ENCODE measurements at regions not wholly inside any gene's neighbourhood (a gene's known extent, or its start where the extent isn't known, plus 50 kb on each side); places are given as distances from the start of the nearest gene placed in this dataset.

DNA sequence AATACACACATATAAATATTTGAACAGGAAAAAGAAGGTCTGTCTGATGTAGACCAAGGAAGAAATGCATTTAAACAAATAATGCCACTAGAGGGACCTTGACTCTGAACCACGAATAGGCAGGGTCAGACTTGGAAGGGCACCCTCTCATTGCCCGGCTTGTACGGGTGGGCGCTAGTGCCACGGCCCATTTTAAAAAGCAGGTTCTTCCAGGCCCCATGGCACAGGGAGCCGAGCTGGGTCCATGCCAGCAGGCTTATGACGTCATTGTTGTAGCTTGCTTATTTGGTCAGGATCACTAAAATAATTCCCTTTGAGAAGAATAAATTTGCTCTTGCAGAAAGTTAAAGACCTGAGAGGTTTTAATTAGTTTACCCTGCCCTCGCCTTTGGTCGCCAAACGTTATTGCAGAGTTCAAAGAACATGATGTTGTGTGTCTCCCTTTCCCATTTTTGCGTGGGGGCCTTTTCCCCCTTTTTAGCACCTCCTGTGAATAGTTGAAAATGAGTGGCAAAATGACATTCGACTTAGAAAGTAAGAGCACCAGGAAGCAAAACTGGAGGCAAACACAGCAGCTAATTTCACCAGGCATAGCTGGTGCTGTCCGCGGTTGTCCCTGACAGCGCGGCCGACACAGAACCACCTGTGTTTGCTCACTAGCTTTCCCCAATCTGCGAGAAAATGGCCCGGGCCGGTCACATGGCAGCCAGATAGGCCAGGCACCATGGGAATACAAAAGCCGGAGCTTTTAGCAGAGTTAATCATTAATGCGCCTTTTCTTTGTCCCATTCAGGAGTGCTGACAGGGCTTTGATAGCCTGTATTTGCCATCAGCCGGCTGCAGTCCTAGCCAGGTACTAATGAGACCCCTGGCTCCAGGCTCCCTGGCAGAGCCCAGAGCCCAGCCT lies 93.8 kb downstream of the FOXA2 start (continued):
- peak; percentile 33; the same call in 1 of the 2 replicates for TF ChIP-seq ZNF777 (CRISPR knock-in tag; IDR thresholded peaks at IDR 0.05)
- TF ChIP-seq ZNF3 (CRISPR knock-in tag; IDR thresholded peaks at IDR 0.05): peak; percentile 67
- peak; percentile 92; the same call in 1 of the 2 replicates for TF ChIP-seq ZMYM4 (CRISPR knock-in tag; IDR thresholded peaks at IDR 0.05)
- TF ChIP-seq, protein P1, sequence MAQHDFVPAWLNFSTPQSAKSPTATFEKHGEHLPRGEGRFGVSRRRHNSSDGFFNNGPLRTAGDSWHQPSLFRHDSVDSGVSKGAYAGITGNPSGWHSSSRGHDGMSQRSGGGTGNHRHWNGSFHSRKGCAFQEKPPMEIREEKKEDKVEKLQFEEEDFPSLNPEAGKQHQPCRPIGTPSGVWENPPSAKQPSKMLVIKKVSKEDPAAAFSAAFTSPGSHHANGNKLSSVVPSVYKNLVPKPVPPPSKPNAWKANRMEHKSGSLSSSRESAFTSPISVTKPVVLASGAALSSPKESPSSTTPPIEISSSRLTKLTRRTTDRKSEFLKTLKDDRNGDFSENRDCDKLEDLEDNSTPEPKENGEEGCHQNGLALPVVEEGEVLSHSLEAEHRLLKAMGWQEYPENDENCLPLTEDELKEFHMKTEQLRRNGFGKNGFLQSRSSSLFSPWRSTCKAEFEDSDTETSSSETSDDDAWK (CRISPR knock-in tag; IDR thresholded peaks at IDR 0.05): no peak
- TF ChIP-seq, protein P2, sequence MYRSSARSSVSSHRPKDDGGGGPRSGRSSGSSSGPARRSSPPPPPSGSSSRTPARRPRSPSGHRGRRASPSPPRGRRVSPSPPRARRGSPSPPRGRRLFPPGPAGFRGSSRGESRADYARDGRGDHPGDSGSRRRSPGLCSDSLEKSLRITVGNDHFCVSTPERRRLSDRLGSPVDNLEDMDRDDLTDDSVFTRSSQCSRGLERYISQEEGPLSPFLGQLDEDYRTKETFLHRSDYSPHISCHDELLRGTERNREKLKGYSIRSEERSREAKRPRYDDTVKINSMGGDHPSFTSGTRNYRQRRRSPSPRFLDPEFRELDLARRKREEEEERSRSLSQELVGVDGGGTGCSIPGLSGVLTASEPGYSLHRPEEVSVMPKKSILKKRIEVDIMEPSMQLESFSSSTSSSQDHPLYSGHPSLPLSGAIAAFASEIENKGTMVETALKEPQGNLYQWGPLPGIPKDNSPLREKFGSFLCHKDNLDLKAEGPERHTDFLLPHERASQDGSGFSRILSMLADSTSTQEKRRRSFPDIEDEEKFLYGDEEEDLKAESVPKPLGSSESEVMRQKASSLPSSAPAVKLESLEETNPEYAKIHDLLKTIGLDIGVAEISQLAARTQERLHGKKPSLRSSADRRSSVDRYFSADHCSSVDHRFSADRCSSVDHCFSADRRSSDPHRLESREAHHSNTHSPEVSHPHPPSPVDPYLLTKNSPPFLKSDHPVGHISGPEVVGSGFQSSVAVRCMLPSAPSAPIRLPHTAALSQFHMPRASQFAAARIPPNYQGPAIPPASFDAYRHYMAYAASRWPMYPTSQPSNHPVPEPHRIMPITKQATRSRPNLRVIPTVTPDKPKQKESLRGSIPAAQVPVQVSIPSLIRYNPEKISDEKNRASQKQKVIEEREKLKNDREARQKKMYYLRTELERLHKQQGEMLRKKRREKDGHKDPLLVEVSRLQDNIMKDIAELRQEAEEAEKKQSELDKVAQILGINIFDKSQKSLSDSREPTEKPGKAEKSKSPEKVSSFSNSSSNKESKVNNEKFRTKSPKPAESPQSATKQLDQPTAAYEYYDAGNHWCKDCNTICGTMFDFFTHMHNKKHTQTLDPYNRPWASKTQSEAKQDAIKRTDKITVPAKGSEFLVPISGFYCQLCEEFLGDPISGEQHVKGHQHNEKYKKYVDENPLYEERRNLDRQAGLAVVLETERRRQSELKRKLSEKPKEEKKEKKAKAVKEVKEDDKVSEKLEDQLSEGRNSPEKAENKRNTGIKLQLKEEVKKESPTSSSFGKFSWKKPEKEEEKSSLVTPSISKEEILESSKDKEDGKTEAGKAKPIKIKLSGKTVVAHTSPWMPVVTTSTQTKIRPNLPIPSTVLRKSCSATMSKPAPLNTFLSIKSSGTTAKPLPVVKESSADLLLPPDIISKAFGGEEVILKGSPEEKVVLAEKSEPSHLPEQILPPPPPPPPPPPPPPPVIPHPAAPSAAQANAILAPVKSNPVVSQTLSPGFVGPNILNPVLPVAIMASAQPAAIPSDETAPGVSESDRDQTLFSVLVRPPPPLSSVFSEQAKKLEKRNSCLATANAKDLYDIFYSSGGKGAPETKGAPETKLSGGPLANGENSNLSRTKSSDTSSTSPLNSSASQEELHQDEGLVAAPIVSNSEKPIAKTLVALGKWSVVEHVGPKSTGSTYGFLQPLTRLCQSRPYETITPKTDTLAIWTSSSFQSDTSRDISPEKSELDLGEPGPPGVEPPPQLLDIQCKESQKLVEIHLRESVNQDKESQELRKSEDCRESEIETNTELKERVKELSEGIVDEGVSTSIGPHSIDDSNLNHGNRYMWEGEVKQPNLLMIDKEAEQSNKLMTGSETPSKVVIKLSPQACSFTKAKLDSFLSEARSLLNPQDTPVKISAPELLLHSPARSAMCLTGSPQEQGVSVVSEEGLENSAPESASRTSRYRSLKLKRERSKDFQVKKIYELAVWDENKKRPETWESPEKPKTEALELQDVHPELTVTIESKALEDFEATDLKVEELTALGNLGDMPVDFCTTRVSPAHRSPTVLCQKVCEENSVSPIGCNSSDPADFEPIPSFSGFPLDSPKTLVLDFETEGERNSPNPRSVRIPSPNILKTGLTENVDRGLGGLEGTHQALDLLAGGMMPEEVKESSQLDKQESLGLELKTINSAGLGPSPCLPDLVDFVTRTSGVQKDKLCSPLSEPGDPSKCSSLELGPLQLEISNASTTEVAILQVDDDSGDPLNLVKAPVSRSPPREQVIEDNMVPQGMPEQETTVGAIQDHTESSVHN (CRISPR knock-in tag; IDR thresholded peaks at IDR 0.05): no peak
- TF ChIP-seq ZNF678 (CRISPR knock-in tag; IDR thresholded peaks at IDR 0.05): 0 out of 2 replicates have a peak, but pooled peaks have one; percentile 37
- peak; percentile 88 for TF ChIP-seq ZNF317 (CRISPR knock-in tag; IDR thresholded peaks at IDR 0.05)
- peak; percentile 46; the same call in 1 of the 2 replicates for TF ChIP-seq ATF7-NPFF (CRISPR knock-in tag; IDR thresholded peaks at IDR 0.05; ENCODE audit: low read depth)
- TF ChIP-seq TCF12 (IDR thresholded peaks at IDR 0.05): no peak
- TF ChIP-seq TCF12 (CRISPR knock-in tag; IDR thresholded peaks at IDR 0.05): peak; percentile 95
- TF ChIP-seq KDM1A (CRISPR knock-in tag; IDR thresholded peaks at IDR 0.05): no peak
- TF ChIP-seq ZNF34 (CRISPR knock-in tag; IDR thresholded peaks at IDR 0.05; ENCODE audit: borderline replicate concordance): peak; percentile 51; the same call in 1 of the 2 replicates
- peak; percentile 96 for TF ChIP-seq ZNF615 (CRISPR knock-in tag; IDR thresholded peaks at IDR 0.05; ENCODE audit: borderline replicate concordance)
- peak; percentile 78; the same call in 1 of the 2 replicates for TF ChIP-seq MIER3 (CRISPR knock-in tag; IDR thresholded peaks at IDR 0.05; ENCODE audit: borderline replicate concordance)
- TF ChIP-seq, protein P3, sequence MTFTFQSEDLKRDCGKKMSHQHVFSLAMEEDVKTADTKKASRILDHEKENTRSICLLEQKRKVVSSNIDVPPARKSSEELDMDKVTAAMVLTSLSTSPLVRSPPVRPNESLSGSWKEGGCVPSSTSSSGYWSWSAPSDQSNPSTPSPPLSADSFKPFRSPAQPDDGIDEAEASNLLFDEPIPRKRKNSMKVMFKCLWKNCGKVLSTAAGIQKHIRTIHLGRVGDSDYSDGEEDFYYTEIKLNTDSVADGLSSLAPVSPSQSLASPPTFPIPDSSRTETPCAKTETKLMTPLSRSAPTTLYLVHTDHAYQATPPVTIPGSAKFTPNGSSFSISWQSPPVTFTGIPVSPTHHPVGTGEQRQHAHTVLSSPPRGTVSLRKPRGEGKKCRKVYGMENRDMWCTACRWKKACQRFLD (CRISPR knock-in tag; IDR thresholded peaks at IDR 0.05; ENCODE audit: borderline replicate concordance): peak; percentile 37; the same call in 1 of the 2 replicates
- TF ChIP-seq MYNN (CRISPR knock-in tag; IDR thresholded peaks at IDR 0.05; ENCODE audit: low read depth): no peak; the same call in 1 of the 2 replicates
- TF ChIP-seq, protein P4, sequence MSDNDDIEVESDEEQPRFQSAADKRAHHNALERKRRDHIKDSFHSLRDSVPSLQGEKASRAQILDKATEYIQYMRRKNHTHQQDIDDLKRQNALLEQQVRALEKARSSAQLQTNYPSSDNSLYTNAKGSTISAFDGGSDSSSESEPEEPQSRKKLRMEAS (IDR thresholded peaks at IDR 0.05): peak; percentile 97
- peak; percentile 75 for TF ChIP-seq ZSCAN25 (CRISPR knock-in tag; IDR thresholded peaks at IDR 0.05)

All from HepG2 (cell line).